PC-3 (cell line): ENCODE measurements at regions not wholly inside any gene's neighbourhood (a gene's known extent, or its start where the extent isn't known, plus 50 kb on each side); places are given as distances from the start of the nearest gene placed in this dataset.

Experiments used
- ATAC-seq: fragments of 200-7000 bp; cut with Tn5 transposase; 2 replicates; pipeline ENCODE4 v1.9.1; 2020; ENCODE audit warnings: mild to moderate bottlenecking, moderate library complexity
- BruUV-seq: library from RNA; stranded (reverse); fragments of 400-500 nt; replicated peaks from 2 replicates; lab custom pipeline; 2021; lab: Mats Ljungman, UMichigan
- CTCF ChIA-PET: fragments of 300-600 bp; sonication (Branson Sonifier 250); formaldehyde crosslinking; loops from one replicate; lab custom pipeline; 2022; ENCODE audit warnings: antibody characterized with exemption; lab: Charles Lee
- POLR2A ChIA-PET: fragments of 300-600 bp; sonication (Branson Sonifier 250); formaldehyde crosslinking; loops from one replicate; lab custom pipeline; 2022; ENCODE audit warnings: antibody characterized with exemption; ENCODE audit not compliant: unreplicated experiment; lab: Charles Lee
- DNase-seq: peaks from one replicate; pipeline ENCODE4 v3.0.0-alpha.2; 2015
- H2AFZ ChIP-seq: fragments of 300-600 bp; sonication (generic); 2 replicates; pipeline ENCODE4 v1.6.0; 2016; ENCODE audit warnings: antibody characterized with exemption, low read length
- H3F3A ChIP-seq: fragments of 300-600 bp; sonication (generic); one replicate; pipeline ENCODE4 v1.6.0; 2017; ENCODE audit warnings: antibody characterized with exemption, low read length, control low read depth, mild to moderate bottlenecking; ENCODE audit not compliant: unreplicated experiment
- H3K27ac ChIP-seq: fragments of 300-600 bp; sonication (generic); 2 replicates; pipeline ENCODE4 v1.5.1; 2016; ENCODE audit warnings: mild to moderate bottlenecking, low read length
- H3K27me3 ChIP-seq: fragments of 300-600 bp; sonication (generic); 2 replicates; pipeline ENCODE4 v1.6.1; 2016; ENCODE audit warnings: low read length, mixed read lengths
- H3K36me3 ChIP-seq: fragments of 300-600 bp; sonication (generic); 2 replicates; pipeline ENCODE4 v1.6.1; 2016; ENCODE audit warnings: low read depth, mixed run types, low read length, mixed read lengths
- H3K4me1 ChIP-seq: fragments of 300-600 bp; sonication (generic); 2 replicates; pipeline ENCODE4 v1.5.1; 2016; ENCODE audit warnings: low read length; ENCODE audit not compliant: insufficient read depth
- H3K4me2 ChIP-seq: fragments of 300-600 bp; sonication (generic); 2 replicates; pipeline ENCODE4 v1.6.0; 2016; ENCODE audit warnings: low read length
- H3K4me3 ChIP-seq: fragments of 300-600 bp; sonication (generic); 2 replicates; pipeline ENCODE4 v1.5.1; 2016; ENCODE audit warnings: mild to moderate bottlenecking, low read length, mixed read lengths
- H3K79me2 ChIP-seq: fragments of 300-600 bp; sonication (generic); 2 replicates; pipeline ENCODE4 v1.6.1; 2017; ENCODE audit warnings: low read length, mixed read lengths
- H3K9ac ChIP-seq: fragments of 300-600 bp; sonication (generic); 2 replicates; pipeline ENCODE4 v1.6.0; 2016; ENCODE audit warnings: mild to moderate bottlenecking, low read length
- H3K9me2 ChIP-seq: fragments of 300-600 bp; sonication (generic); replicated peaks from 2 replicates; pipeline ENCODE4 v1.6.1; 2016; ENCODE audit warnings: mixed run types, low read length, mixed read lengths
- H3K9me3 ChIP-seq: fragments of 300-600 bp; sonication (generic); 2 replicates; pipeline ENCODE4 v1.6.1; 2016; ENCODE audit warnings: low read length, mixed read lengths
- H4K20me1 ChIP-seq: fragments of 300-600 bp; sonication (generic); 2 replicates; pipeline ENCODE4 v1.6.1; 2016; ENCODE audit warnings: low read length, mixed read lengths
- CTCF ChIP-seq: fragments of 300-600 bp; sonication (generic); conservative IDR thresholded peaks from 2 replicates; pipeline ENCODE4 v1.5.1; 2017; ENCODE audit warnings: antibody characterized with exemption, low read depth, mild to moderate bottlenecking, low read length
- EZH2 ChIP-seq: fragments of 300-600 bp; sonication (generic); IDR thresholded peaks from one replicate; pipeline ENCODE4 v1.6.1; 2017; ENCODE audit warnings: antibody characterized with exemption, mild to moderate bottlenecking, low read length; ENCODE audit not compliant: unreplicated experiment
- EZH2phosphoT487 ChIP-seq: fragments of 300-600 bp; sonication (generic); IDR thresholded peaks from 2 replicates; pipeline ENCODE4 v1.6.1; 2018; ENCODE audit warnings: mild to moderate bottlenecking, antibody characterized with exemption, low read length, borderline replicate concordance
- intact Hi-C: fragments of 100-400 bp; cut with micrococcal nuclease; formaldehyde crosslinking; loops from 2 replicates; pipeline ENCODE4 v1.9.0; 2023

GRCh38 chr13:53121919-53122318 lies 93.3 kb downstream of the OLFM4 start:
- Histone ChIP-seq H3K9ac (no peak overlapping the region), H4K20me1 (no peaks in the 10 kb centered on the region), H3K4me2 (no peak overlapping the region), H3K9me2 (no peaks in the 10 kb centered on the region), H3K4me1 (no peaks in the 10 kb centered on the region), H2AFZ (no peak overlapping the region), H3K36me3 (no peaks in the 10 kb centered on the region), H3K79me2 (no peaks in the 10 kb centered on the region), H3K9me3 (no peaks in the 10 kb centered on the region), H3F3A (no peaks in the 10 kb centered on the region), H3K27me3 (no peaks in the 10 kb centered on the region), H3K4me3 (no peak overlapping the region), H3K27ac (no peak overlapping the region)
- intact Hi-C loops, result no loop called here
- BruUV-seq, result no TSS peak
- DNase-seq, result no peak
- TF ChIP-seq EZH2, result no peak
- TF ChIP-seq EZH2phosphoT487, result no peak
- no peak for TF ChIP-seq CTCF
- CTCF ChIA-PET, result no interaction called here
- POLR2A ChIA-PET, result no interaction called here
- no peak for ATAC-seq

GRCh38 chr13:53123536-53123935 lies 94.9 kb downstream of the OLFM4 start:
- ATAC-seq (no peak), DNase-seq (no peak)
- no peaks in the 10 kb centered on the region for H4K20me1 ChIP-seq
- no peak overlapping the region for H2AFZ ChIP-seq
- H3F3A ChIP-seq, result no peaks in the 10 kb centered on the region
- H3K27ac ChIP-seq, result no peak overlapping the region
- intact Hi-C loops, result no loop called here
- no peak overlapping the region for H3K4me3 ChIP-seq
- ChIA-PET CTCF (no interaction called here), POLR2A (no interaction called here)
- H3K4me1 ChIP-seq, result no peaks in the 10 kb centered on the region
- no peaks in the 10 kb centered on the region for H3K36me3 ChIP-seq
- no peak overlapping the region for H3K4me2 ChIP-seq
- no peaks in the 10 kb centered on the region for H3K9me3 ChIP-seq
- no peaks in the 10 kb centered on the region for H3K9me2 ChIP-seq
- no peaks in the 10 kb centered on the region for H3K79me2 ChIP-seq
- no TSS peak for BruUV-seq
- no peak overlapping the region for H3K9ac ChIP-seq
- TF ChIP-seq CTCF, result no peak
- no peak for TF ChIP-seq EZH2phosphoT487
- TF ChIP-seq EZH2, result no peak
- H3K27me3 ChIP-seq, result no peaks in the 10 kb centered on the region

GRCh38 chr13:53124623-53125022 lies 96.0 kb downstream of the OLFM4 start:
- no peak overlapping the region for H3K27ac ChIP-seq
- POLR2A ChIA-PET, result no interaction called here
- no TSS peak for BruUV-seq
- ATAC-seq (no peak), DNase-seq (no peak)
- H3K4me2 ChIP-seq, result no peak overlapping the region
- no peak overlapping the region for H2AFZ ChIP-seq
- H3K9me2 ChIP-seq, result no peaks in the 10 kb centered on the region
- no peaks in the 10 kb centered on the region for H3F3A ChIP-seq
- H3K79me2 ChIP-seq, result no peaks in the 10 kb centered on the region
- no peak overlapping the region for H3K4me3 ChIP-seq
- no peak overlapping the region for H3K9ac ChIP-seq
- H3K36me3 ChIP-seq, result no peaks in the 10 kb centered on the region
- H3K4me1 ChIP-seq, result no peaks in the 10 kb centered on the region
- intact Hi-C loops, result no loop called here
- no peaks in the 10 kb centered on the region for H3K9me3 ChIP-seq
- CTCF ChIA-PET, result no interaction called here
- H4K20me1 ChIP-seq, result no peaks in the 10 kb centered on the region
- H3K27me3 ChIP-seq, result no peaks in the 10 kb centered on the region
- TF ChIP-seq EZH2 (no peak), CTCF (no peak), EZH2phosphoT487 (no peak)
